ENCODE measurements at regions not wholly inside any gene's neighbourhood (a gene's known extent, or its start where the extent isn't known, plus 50 kb on each side); places are given as distances from the start of the nearest gene placed in this dataset.

DNA sequence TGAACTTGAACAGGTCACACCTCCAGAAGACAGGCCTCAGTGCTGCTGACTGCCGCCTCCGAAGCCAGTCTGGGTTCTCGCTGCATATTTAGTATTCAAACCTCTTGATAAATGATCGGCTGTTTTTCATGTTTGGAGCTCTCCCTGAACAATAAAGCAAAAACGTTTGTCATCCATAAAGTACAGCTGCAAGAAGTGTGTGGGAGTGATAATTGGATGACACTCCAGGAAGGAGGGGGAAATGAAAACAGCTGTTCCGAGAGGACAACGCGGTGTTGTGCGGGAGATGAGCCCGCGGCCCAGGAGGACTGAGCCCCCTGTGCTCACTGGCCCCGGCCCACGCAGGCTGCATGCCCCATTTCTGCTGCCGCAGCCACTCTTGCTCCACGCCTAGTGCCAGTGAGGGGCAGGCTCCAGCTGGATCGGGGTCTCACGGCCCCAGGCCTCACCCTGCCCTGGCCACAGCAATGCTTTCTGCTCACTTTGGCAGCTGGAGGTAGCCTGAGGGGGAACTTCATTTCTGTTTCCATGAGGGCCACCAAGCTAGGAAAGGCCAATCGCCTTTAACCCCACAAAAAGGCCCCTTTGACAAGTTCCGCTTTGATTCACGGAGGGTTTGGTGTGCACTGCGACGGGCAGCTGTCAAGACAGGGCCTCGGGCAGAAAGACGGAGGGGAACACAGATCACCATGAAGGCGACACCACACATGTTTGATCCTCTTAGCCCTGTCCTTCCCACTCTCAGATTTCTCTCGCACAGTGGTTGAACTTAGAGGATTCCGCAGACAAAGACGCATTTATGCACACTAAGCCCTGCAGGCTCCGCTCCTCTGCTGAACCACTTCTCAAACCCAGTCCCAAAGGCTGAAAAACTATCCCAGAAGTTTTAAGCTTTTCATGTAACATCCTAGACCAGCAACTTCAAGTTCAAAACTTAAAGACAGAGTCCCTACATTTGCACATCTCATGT is 537.6 kb downstream of the EFNB2 start:
- TF ChIP-seq, protein P1, sequence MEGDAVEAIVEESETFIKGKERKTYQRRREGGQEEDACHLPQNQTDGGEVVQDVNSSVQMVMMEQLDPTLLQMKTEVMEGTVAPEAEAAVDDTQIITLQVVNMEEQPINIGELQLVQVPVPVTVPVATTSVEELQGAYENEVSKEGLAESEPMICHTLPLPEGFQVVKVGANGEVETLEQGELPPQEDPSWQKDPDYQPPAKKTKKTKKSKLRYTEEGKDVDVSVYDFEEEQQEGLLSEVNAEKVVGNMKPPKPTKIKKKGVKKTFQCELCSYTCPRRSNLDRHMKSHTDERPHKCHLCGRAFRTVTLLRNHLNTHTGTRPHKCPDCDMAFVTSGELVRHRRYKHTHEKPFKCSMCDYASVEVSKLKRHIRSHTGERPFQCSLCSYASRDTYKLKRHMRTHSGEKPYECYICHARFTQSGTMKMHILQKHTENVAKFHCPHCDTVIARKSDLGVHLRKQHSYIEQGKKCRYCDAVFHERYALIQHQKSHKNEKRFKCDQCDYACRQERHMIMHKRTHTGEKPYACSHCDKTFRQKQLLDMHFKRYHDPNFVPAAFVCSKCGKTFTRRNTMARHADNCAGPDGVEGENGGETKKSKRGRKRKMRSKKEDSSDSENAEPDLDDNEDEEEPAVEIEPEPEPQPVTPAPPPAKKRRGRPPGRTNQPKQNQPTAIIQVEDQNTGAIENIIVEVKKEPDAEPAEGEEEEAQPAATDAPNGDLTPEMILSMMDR (conservative IDR thresholded peaks at IDR 0.05; ENCODE audit: low read depth, low read length) = no peak
- TF ChIP-seq POLR2A (IDR thresholded peaks at IDR 0.05; ENCODE audit: low read depth, low read length) (no peak), MAZ (IDR thresholded peaks at IDR 0.05; ENCODE audit: borderline replicate concordance, low read depth, low read length) (no peak), MXI1 (IDR thresholded peaks at IDR 0.05; ENCODE audit: borderline replicate concordance, low read depth, low read length) (no peak), FOS (IDR thresholded peaks at IDR 0.05; ENCODE audit: low read depth, low read length) (no peak)

All from IMR-90 (cell line).